Gastrocnemius medialis (tissue), 4 donors: ENCODE measurements at regions not wholly inside any gene's neighbourhood (a gene's known extent, or its start where the extent isn't known, plus 50 kb on each side); places are given as distances from the start of the nearest gene placed in this dataset.

ENCODE experiments used
- CTCF ChIP-seq, 5 experiments: fragments of 450-650 bp in 3 of 5; fragments of 200-600 bp in 2 of 5; sonication (generic) in 2 of 5; IDR thresholded peaks in 4 of 5; conservative IDR thresholded peaks in 1 of 5; 1 replicate in 4 of 5; 2 replicates in 1 of 5; pipeline ENCODE4 v1.5.1; 2016 to 2019; ENCODE audit warnings: antibody characterized with exemption in 5 of 5, mild to moderate bottlenecking in 3 of 5, moderate library complexity in 3 of 5
- POLR2A ChIP-seq, 2 donors: fragments of 450-650 bp; IDR thresholded peaks; one replicate each; pipeline ENCODE4 v1.6.1; 2017; ENCODE audit warnings: antibody characterized with exemption in 2 of 2, mild to moderate bottlenecking in 2 of 2, moderate library complexity in 2 of 2

DNA sequence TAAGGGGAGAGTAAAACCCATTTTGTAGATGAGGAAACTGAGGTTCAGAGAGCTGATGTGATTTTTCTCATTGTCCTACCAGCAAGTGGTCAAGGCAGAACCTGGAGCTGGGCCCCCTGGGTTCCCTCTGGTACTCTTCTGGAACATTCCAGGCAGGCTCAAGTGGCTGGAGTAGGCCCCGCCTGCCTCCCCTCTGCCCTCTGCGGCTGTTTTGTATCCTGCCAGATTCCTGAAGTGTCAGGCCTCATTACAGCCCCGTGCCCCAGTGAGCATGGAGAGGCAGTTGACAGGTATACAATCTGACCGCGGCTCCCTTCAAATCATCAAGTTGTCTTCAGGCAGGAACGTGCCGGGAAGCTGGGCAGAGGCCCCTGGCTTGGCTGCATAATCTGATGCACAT is 94.6 kb upstream of the CD82 start:
- TF ChIP-seq POLR2A (IDR thresholded peaks at IDR 0.05) = no peak
- TF ChIP-seq CTCF (IDR thresholded peaks at IDR 0.05 in 4 of 5, conservative IDR thresholded peaks at IDR 0.05 in 1 of 5) = no peak
